NCI-H2196 (cell line): ENCODE measurements at regions not wholly inside any gene's neighbourhood (a gene's known extent, or its start where the extent isn't known, plus 50 kb on each side); places are given as distances from the start of the nearest gene placed in this dataset.
"Not testable (repeated sequence)": the region's sequence is repeated elsewhere in the genome, so short reads cannot be mapped to it uniquely, and the experiment has no call there.

Experiments used
- DNase-seq: peaks from one replicate; lab custom pipeline; 2025; ENCODE audit not compliant: unreplicated experiment; lab: John Stamatoyannopoulos, UW

DNA sequence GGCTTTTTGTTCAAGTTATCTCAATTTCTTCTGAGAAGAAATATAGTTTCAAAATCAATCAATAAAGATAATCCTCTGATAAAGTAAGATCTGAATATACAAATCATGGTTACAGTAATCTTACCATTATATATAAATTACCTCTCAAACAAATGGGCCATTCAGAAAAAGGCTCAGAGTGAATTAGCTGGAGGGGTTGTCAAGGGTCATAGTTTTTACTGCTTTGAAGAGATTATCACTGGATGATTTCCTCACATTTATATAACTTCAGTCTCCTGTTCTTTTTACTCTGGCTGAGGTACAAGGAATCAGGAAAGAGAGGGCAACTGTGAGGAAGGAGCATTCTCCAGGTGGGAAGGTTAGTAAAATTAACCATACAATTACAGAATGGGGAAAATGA lies 148.6 kb upstream of the ELL2 start:
- no peak for DNase-seq

GRCh38 chr5:96108629-96109028 lies 147.0 kb upstream of the ELL2 start:
- DNase-seq: not testable (repeated sequence)

- not testable (repeated sequence) for DNase-seq
Observed at GRCh38 chr5:96103829-96104228, 142.2 kb upstream of the ELL2 start.

DNA sequence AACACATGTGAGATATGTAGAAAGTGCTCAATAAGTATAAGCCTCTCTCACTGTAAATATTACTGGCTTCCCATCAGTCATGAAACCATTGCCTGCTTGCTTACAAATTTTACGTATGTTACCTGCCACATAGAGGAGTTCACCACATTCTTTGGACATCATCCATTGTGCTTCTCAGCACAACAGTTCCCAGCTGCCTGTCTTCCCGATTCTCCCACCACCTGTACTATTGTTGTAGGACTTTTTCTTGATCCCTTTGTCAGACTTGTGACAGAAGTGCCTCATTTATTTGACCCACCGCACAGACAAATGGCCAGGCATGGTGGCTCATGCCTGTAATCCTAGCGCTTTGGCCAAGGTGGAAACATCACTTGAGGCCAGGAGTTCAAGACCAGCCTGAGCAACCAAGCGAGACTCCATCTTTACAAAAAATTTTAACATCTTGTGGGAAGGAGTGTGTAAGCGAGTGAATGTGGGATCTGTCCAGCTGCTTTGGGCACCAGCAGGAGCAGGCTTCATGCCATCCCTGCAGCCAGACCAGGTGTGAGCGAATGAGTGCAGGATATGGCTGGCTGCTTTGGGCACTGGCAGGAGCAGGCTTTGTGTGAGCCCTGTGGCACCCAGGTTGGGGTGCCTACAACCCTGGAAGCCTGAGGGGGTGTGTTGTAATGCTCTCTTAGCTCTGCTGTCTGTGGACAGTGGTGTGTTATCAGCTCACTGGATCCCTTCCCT lies 139.9 kb upstream of the ELL2 start:
- DNase-seq: no peak

DNA sequence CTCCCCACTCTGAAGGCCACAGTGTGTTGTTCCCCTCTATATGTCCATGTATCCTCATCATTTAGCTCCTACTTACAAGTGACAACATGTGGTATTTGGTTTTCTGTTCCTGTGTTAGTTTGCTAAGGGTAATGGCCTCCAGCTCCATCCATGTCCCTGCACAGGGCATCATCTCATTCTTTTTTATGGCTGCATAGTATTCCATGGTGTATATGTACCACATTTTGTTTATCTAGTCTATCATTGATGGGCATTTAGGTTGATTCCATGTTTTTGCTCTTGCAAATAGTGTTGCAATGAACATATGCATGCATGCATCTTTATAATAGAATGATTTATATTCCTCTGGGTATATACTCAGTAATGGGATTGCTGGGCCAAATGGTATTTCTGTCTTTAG lies 135.8 kb upstream of the ELL2 start:
- not testable (repeated sequence) for DNase-seq

- DNase-seq: no peak
Observed at GRCh38 chr5:96096724-96097123, 135.1 kb upstream of the ELL2 start.

DNA sequence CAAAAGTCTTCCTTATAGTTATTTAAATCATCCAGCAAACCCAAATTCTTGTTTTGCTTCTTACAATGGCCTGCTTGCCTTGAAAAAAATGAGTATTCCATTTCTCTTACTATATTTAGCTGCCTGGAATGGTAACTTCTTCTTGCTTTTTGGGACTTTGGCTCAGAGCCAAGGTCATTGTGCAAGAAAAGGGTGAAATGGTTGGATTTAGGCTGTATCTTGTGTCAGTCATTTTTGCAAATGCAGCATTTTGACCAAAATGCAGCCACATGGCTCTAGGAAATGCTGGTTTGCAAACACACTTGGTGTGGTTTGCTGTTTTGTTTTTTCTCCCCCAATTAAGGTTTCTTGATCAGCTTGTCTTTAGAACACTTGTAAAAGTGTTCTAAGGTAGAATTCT lies 133.3 kb upstream of the ELL2 start:
- no peak for DNase-seq

- DNase-seq: no peak
Observed at GRCh38 chr5:96093890-96094381, 132.3 kb upstream of the ELL2 start.

GRCh38 chr5:96093340-96093739 lies 131.7 kb upstream of the ELL2 start:
- no peak for DNase-seq

GRCh38 chr5:96091874-96092273 lies 130.2 kb upstream of the ELL2 start:
- no peak for DNase-seq

GRCh38 chr5:96090215-96090614 lies 128.6 kb upstream of the ELL2 start:
- no peak for DNase-seq

DNA sequence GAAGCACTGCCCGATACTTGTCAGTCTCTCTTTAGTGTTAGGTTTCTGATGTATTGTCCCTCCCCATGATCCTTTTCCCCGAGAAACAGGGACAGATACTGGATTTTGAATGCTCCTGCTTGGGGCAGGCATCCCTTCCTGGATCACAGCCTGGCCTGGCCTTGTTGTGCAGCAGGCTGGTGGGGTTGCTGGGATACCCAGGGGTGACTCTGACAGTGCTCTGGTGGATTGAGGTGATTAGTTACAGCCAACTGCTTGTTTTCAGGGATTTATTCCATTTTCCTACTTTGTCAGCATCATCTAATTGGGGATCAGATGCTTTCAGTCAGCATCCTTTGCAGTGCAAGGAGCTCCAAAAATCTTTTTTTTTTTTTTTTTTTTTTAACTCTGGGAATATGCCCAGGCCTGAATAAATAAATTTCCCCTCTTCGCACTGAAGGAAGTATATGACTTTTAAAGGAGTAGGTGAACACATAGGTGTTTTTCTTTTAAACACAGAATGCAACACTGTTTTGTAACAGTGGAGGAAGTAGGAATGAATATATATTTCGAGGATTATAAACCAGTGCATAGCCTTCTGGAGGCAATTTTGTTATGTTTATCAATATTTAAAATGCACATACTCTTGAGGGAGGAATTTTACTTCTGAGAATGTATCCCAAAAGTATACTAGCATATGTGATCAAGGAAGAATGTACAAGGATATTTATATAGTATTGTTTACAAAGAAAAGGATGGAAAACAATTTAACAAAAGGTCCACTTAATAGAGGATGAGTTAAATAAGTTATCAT lies 127.3 kb upstream of the ELL2 start:
- no peak for DNase-seq

DNA sequence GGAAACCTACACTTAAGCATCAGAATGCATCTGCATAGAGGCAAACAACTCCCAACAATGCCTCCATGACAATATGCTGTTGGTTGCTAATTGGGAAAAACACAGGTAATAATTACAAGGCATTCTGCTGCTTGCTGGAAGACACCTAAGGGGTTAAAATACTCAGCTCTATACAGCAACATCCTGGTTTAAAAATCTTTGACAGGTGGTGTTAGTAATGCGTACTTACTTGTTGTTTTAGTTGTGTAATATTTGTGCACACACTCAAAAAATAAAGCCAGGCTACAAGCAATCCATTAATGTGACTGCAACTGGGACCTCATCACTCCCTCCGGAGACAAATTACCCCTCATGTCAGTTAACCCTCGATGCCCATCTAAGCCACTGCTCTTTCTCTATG lies 126.3 kb upstream of the ELL2 start:
- no peak for DNase-seq

DNA sequence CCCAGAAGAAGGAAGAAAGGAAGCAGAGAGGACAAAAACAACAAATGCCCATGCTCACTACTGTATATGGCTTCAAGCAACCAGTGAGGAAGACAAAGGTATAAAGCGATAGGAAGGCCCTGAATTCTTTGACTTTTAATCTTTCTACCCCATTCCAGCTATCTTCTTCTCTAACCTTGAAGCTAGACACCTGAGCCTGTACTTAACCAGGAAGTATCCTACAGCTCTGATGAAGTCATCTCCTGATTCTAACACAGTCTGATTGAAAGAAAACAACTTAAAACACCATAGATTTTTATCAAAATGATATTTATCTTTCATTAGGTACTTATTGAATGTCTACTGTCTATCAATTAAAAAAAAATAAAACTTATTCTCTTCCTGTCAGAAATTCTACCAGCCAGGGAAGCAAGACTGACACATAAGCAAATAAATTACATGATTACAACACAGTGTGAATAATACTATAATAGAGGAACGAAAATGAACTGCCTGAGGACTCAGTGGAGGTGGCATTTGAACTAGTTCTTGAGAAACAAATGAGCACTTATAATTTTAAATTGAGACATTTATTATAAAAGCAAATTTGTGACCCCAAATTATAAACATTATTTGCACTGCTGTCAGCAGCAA lies 123.3 kb upstream of the ELL2 start:
- no peak for DNase-seq

GRCh38 chr5:96083361-96083881 lies 121.8 kb upstream of the ELL2 start:
- no peak for DNase-seq

DNA sequence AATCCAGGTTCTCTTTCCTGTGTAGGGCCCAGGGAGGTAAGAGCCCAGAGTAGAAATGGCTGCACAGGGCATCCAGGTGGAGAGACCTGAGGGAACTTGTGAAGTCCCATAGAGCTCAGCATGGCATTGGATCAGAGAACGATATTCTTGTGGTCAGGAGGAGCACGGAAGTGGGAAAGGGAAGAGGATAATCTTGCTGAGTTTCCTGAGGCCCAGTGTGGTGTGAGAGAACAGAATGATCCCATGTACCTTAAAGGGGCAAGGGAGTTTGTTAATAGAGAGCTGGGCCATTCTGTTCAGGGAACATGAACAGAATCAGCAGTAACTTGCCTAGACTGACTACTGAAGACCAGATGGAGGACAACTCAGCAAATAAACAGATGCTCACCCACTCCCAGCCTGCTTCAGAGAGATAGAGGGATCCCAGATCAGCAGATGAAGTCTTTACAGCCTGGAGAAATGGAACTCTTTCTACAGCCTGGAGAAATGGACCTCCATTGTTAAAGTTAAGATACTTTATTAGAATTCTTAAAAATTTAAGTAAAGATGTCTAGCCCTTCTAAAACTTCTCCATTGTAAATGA lies 119.7 kb upstream of the ELL2 start:
- no peak for DNase-seq

DNA sequence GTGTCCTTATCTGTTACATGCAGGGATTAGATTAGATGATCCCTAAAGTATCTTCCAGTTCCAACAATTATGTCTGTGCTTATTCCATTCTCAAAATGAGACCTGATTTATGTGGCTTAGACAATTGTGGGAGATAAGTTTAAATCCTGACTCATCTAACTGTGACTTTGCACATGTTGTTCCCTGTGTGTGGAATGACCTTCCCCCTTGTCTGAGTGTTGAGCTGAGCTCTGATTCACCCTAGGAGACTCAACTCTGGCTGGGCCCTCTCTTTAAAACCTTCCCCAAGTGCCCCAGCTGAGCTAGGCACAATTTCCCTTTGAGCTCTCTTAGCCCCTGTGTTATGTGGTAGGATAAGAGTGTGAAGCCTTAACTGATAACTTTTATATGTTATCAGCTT lies 118.9 kb upstream of the ELL2 start:
- no peak for DNase-seq

DNA sequence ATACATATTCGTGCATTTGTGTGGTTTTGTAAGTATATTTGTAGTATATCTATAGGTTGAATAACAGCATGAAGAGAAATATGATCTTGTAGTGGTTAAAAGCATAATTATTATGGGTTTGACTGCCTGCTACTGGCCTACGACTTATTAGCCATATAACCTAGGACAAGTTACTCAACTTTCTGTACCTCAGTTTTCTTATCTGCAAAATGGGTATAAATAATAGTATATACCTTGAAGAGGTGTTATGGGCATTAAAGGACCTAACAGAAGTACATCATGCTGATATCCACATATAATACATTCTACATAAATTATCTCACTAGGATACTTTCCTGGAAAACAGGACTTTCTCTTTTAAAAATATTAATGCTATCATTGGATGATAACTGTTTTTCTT lies 118.3 kb upstream of the ELL2 start:
- DNase-seq: no peak

DNA sequence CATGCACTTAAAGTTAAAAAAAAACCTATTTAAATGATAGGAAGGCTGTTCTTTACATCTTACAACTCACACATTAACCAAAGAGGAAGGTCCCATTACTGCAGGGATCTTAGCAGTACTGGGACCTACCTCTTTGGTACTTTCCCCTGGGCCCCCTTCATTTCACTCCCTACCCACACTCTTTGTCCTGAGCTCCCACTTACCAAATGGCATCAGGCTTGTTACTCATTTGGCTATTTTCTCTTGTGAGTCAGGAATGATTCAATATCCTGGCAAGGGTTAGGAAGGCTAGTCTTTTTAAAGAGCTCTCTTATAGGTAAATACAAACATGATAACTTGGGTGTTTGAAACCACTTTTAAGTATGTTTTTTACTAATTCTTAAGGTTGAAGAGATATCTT lies 117.4 kb upstream of the ELL2 start:
- no peak for DNase-seq

DNA sequence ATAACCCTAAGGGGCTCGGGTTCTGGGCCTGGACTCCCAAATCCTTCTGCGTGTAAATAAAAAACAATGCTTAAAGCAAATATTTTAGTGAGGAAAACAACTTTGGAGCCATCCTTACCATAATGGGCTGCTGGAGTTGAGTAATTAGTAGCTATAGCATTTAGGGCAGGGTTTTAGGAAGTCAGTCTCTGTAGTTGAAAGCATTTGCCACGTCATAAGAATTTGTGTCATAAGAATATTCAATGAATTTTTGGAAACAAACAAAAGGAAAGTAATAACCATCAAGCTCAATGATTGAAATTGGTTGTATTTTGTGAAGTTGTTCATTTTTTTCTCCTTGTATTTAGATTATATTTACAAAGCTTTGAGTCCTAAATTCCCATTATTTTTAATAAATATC lies 114.8 kb upstream of the ELL2 start:
- DNase-seq: no peak

DNA sequence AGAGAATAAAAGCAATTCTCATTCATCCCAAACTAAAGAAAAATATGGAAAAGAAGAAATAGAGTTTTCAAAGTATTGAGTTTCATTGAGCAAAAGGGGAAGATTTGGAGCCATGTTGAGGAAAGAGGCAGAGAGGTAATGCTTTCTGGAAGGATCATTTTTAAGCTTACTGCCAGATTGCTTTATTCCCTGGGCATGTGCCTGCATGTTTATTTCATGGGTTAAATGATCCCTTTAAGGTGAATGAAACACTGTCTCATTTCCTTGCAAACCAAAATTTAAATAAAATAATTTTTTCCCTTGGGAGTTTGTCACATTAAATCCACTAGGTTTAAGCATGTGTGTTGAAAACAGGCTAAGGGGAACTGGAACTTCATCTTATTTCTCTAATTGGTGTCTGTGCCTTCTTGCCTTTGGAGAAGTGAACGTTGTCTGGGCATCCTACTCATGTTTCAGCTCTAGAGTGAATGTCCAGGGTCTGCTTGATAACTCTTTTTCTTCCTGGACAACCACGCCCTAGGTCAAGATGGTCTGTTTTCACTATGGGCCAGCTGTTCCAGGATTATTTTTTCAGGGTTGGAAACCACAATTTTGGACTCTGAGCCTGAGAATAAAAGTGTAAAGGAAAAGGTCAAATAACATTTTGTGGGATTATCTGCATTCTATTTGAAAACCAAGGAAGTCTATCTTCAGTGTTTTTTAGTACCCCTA lies 114.1 kb upstream of the ELL2 start:
- DNase-seq: no peak
